Ectodermal cell (in vitro differentiated cells): ENCODE measurements at regions not wholly inside any gene's neighbourhood (a gene's known extent, or its start where the extent isn't known, plus 50 kb on each side); places are given as distances from the start of the nearest gene placed in this dataset.

ENCODE experiments used
- H3K27ac ChIP-seq: 2 replicates; pipeline ENCODE4 v1.7.0; 2013; ENCODE audit warnings: mild to moderate bottlenecking, low read depth, low read length; ENCODE audit not compliant: insufficient read depth, poor library complexity, severe bottlenecking
- H3K27me3 ChIP-seq: 2 replicates; pipeline ENCODE4 v1.7.0; 2013; ENCODE audit warnings: mild to moderate bottlenecking, low read length; ENCODE audit not compliant: insufficient read depth, control insufficient read depth, poor library complexity, severe bottlenecking
- H3K36me3 ChIP-seq: one replicate; pipeline ENCODE4 v1.7.0; 2013; ENCODE audit warnings: low read length; ENCODE audit not compliant: control insufficient read depth, insufficient read depth
- H3K4me1 ChIP-seq: one replicate; pipeline ENCODE4 v1.7.0; 2013; ENCODE audit warnings: low read length; ENCODE audit not compliant: control insufficient read depth, insufficient read depth
- H3K4me3 ChIP-seq: 2 replicates; pipeline ENCODE4 v1.7.0; 2013; ENCODE audit warnings: low read depth, low read length, control low read depth; ENCODE audit not compliant: insufficient read depth
- H3K9me3 ChIP-seq: 2 replicates; pipeline ENCODE4 v1.7.0; 2013; ENCODE audit warnings: mild to moderate bottlenecking, low read length, moderate library complexity; ENCODE audit not compliant: control insufficient read depth
- WGBS, 2 experiments: methylation state at CpG; one replicate each; pipeline ENCODE4 v1.1.7; 2013; ENCODE audit warnings: missing lambda C conversion rate in 2 of 2; 5-methylcytosine and 5-hydroxymethylcytosine counted together

DNA sequence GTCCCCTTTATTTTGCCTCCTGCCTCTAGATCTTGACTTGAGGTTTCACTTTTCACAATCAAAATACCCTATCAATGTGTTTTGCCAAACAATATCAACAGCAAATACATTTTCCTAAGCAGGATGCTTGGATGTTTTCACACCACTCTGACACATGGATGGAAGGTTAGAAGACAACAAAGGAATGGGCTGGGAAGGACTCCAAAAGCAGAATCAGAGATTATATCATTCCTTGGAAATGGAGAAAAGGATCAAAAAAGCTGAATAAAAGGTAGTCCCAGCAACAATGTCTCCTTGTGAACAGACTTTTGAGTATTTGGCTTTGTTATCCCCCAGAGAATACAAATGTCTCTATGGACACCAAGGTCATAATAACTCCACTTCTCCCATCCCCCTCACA, 170.8 kb downstream of the ETAA1 start:
- Histone ChIP-seq H3K9me3 (no peaks in the 10 kb centered on the region), H3K4me1 (no peaks in the 10 kb centered on the region), H3K27me3 (no peaks in the 10 kb centered on the region), H3K4me3 (no peak overlapping the region), H3K27ac (no peak overlapping the region), H3K36me3 (no peaks in the 10 kb centered on the region)

DNA sequence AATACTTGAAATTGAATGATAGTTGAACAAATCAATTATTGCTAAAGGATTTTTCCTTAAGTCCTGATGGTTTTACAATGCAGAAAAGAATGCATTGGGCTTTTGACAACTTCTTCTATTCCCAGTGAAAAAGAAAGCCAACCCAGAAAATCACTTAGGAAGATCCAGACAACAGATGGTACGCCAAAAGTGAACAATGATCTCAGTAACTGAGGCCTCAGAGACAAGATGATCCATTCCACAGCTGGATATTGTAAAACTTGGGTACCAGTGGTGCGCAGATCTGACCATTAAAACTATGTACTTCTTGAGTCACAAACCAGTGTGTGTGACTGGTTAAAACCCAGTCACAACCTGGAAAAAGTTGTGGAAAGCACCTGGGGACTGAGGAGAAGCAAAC, 173.5 kb downstream of the ETAA1 start:
- H3K4me1 ChIP-seq = no peaks in the 10 kb centered on the region
- no peak overlapping the region for H3K27ac ChIP-seq
- no peaks in the 10 kb centered on the region for H3K27me3 ChIP-seq
- no peaks in the 10 kb centered on the region for H3K36me3 ChIP-seq
- no peaks in the 10 kb centered on the region for H3K9me3 ChIP-seq
- no peak overlapping the region for H3K4me3 ChIP-seq
- WGBS, 2 experiments = 93 to 100% methylated on average over 2 of the region's 2 CpGs

DNA sequence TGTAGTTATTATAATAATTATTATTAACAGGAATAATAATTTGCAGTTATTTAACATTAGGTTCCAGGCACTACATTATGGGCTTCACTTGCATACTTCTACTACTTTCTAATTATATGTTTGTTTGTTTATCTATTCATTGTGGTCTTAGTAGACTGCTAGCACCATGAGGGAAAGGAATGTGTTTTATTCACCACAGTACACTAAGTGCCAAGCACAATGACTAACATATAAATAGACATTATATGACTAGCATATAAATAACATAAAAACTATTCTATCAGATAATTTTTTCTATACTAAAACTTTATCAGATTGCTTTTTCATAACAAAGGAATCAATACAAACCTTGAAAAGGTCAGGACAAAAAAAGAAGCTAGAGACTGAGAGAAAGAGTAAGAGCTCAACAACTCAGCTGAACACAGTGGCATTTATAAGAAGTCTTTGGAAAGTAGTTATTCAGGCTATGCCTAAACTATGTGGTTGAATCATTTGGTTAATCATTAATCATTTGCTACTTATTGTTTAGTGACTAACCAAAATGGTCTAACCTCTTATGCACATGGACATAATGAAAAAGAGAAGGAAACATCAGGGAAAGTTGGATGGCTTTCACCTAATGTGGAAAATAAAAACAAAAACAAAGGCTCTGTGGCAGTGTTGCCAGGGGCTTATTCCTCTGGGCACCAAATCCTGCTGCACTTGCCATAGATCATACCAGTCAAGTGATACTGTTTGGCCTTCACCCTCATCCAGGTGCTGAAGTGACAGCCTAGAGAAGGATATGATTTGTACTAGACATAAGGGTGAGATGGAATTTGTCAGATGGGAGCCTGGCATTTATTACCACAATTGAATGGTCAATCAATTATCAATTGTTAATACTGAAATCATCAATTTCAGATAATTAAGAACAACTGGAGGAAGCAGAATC, 174.9 kb downstream of the ETAA1 start:
- Histone ChIP-seq H3K4me3 (no peak overlapping the region), H3K4me1 (no peaks in the 10 kb centered on the region), H3K36me3 (no peaks in the 10 kb centered on the region), H3K9me3 (no peaks in the 10 kb centered on the region), H3K27ac (no peak overlapping the region), H3K27me3 (no peaks in the 10 kb centered on the region)

DNA sequence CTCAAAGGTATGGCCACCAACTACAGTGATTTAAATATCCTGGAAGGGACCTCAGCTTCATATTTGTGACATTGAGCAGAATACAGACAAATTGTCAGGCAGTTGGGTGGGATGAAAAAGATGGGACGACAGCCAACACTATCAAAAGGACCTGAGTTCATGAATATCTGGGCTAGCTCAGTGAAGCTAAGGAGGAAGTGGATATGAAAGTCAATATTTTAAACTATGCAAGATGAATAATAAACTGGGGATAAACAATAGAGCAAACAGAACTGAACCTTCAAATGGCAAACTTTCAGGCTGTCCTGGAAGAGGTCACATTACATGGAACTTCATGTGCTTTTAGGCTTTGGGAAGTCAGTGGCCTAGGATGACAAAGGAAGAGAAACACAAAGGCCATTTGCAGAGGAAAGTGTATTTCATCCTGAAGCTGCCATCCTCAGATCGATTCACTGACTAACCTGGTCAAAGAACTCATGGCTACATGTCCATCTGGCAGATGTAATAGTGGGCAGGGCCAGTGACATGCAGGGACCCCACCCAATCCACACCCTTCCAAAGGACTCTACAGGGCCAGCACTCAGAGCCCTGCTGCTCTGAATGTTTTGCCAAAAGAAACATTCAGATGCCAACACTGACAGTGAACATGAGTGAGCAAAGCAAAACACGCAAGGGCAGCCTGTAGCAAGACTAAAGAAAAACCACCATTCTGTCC, 175.7 kb downstream of the ETAA1 start:
- H3K4me3 ChIP-seq = no peak overlapping the region
- no peaks in the 10 kb centered on the region for H3K9me3 ChIP-seq
- WGBS, 2 experiments = 57 to 63% methylated on average over 3 of the region's 3 CpGs
- no peak overlapping the region for H3K27ac ChIP-seq
- no peaks in the 10 kb centered on the region for H3K4me1 ChIP-seq
- H3K27me3 ChIP-seq = no peaks in the 10 kb centered on the region
- no peaks in the 10 kb centered on the region for H3K36me3 ChIP-seq

DNA sequence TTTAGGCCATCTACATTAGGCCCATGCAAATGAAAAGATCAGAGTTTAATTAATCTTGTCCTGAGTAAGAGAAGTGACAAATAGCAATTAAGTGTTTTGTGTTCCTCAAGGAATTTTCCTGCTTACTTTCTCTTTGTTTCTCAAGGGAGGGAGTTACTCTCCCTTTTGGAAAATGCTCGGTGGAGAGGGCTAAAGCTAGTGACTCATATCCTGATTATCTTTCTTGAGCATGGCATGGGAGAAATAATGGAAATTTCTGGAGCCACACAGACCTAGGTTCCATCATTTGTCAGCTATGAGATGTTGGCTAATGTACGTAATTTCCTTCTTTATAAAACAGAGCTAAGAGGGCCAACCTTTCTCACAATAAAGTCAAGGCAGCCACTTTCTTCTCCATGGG, 177.1 kb downstream of the ETAA1 start:
- WGBS, 2 experiments = 92 to 94% methylated on average over 2 of the region's 2 CpGs
- no peak overlapping the region for H3K27ac ChIP-seq
- H3K4me1 ChIP-seq = no peaks in the 10 kb centered on the region

DNA sequence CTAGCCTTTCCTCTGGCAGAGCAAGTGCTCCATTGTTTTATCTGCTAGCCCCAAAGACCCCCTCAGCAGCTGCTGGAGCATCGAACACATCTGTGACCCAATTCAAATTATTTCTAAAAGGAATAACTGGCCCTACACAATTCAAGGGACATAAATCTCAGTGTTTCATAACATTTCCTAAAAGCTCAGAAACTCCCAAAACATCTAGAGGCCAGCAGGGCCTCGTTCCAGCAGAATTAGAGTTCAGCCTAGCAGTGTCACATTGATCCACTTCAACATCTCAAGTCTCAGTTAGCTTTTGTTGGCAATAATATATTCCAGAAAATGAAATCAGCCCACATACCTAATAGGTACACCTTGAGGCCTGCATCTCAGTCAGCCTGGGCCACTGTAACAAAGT, 179.1 kb downstream of the ETAA1 start:
- no peak overlapping the region for H3K27ac ChIP-seq
- no peak overlapping the region for H3K4me3 ChIP-seq
- H3K36me3 ChIP-seq = no peaks in the 10 kb centered on the region
- no peaks in the 10 kb centered on the region for H3K27me3 ChIP-seq
- no peaks in the 10 kb centered on the region for H3K4me1 ChIP-seq
- WGBS, 2 experiments = 87 to 91% methylated on average over 2 of the region's 2 CpGs
- H3K9me3 ChIP-seq = no peaks in the 10 kb centered on the region

More for the DNA sequence above, 177.1 kb downstream of the ETAA1 start:
- no peaks in the 10 kb centered on the region for H3K9me3 ChIP-seq
- H3K27me3 ChIP-seq = no peaks in the 10 kb centered on the region
- no peak overlapping the region for H3K4me3 ChIP-seq
- no peaks in the 10 kb centered on the region for H3K36me3 ChIP-seq

DNA sequence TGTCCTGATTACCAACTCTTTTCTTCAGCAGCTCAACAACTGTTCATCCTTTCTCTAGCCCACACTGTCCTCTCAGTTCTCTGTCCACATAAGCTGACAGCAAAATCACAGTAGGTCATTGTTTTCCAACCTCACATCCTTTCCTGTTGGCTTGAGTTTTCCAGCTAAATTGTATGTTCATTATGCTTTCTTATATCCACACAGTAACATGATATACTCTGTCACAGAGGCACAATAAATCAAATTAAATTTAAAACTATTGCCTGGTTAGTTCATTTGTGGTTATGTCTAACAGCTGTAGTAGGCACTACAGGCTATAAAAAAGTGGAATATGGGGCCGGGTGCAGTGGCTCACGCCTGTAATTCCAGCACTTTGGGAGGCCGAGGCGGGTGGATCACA, 179.9 kb downstream of the ETAA1 start:
- no peaks in the 10 kb centered on the region for H3K36me3 ChIP-seq
- H3K9me3 ChIP-seq = no peaks in the 10 kb centered on the region
- 82 to 90% methylated on average over 4 of the region's 4 CpGs for WGBS, 2 experiments
- H3K27me3 ChIP-seq = no peaks in the 10 kb centered on the region
- H3K4me3 ChIP-seq = no peak overlapping the region
- H3K4me1 ChIP-seq = no peaks in the 10 kb centered on the region
- no peak overlapping the region for H3K27ac ChIP-seq

DNA sequence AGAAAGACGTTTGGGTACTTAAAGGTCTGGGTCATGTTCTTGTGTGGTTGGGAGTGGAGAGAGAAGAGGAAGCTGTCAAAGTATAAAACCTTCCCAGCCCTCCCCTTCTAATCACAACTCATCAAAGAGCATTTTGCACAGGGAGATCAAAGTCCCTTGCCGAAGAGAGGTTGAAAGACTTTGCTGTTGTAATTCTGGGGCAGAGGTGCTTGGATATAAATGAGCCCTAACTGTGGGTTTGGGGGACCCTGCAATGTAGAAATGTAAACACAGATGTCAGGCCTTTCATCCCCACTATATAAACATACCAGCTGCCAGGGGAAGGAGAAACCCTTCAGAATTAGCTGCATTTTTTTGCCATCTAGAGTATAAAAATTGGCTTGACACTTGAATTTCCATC, 182.1 kb downstream of the ETAA1 start:
- H3K27ac ChIP-seq = no peak overlapping the region
- WGBS, 2 experiments = 83 to 89% methylated on average over 1 of the region's 2 CpGs
- no peaks in the 10 kb centered on the region for H3K9me3 ChIP-seq
- no peaks in the 10 kb centered on the region for H3K36me3 ChIP-seq
- H3K4me3 ChIP-seq = no peak overlapping the region
- no peaks in the 10 kb centered on the region for H3K4me1 ChIP-seq
- no peaks in the 10 kb centered on the region for H3K27me3 ChIP-seq

DNA sequence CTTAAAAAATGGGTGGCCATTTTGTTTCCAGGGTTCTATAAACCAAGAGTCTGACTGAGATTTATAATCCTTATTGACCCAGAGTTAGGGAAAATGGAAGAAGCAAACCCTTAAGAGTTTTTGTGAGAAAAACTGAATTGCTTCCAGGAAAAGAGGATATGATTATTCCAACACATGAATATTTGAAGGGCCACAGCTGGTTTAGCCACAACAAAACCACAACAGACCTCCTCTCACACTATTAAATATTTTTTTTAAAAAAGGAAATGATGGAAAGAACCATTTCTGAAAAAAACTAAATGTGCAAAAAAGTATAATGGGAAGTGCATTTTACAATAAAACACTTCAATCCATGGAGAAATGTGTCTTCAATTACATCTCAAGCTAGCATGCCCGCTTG, 182.7 kb downstream of the ETAA1 start:
- Histone ChIP-seq H3K9me3 (no peaks in the 10 kb centered on the region), H3K27me3 (no peaks in the 10 kb centered on the region), H3K36me3 (no peaks in the 10 kb centered on the region), H3K4me1 (no peaks in the 10 kb centered on the region), H3K4me3 (no peak overlapping the region), H3K27ac (no peak overlapping the region)
- 85 to 100% methylated on average over 1 of the region's 1 CpG for WGBS, 2 experiments

DNA sequence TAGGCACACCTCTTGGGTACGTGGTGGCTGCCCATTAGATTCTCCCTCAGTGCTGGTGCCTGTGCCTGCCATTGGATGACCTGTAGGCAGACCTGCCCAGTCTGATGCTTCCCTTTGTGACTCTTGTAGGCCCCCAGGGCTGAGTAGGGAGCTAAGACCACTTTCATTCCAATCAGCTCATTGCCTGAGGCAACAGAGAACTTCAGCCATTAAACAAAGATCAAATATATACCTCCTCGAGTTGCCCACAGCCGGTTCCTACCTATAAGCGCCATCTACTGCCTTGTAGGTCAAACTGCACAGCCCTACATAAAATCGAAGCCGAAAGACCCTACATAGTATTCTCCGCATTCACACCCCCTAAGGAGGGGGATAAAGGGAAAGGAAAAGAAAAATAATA, 184.6 kb downstream of the ETAA1 start:
- no peaks in the 10 kb centered on the region for H3K9me3 ChIP-seq
- no peak overlapping the region for H3K27ac ChIP-seq
- 46% methylated on average over 4 of the region's 7 CpGs for WGBS, 2 experiments
- H3K27me3 ChIP-seq = no peaks in the 10 kb centered on the region
- H3K4me3 ChIP-seq = no peak overlapping the region
- H3K36me3 ChIP-seq = no peaks in the 10 kb centered on the region
- H3K4me1 ChIP-seq = no peaks in the 10 kb centered on the region
